ENCODE measurements at regions not wholly inside any gene's neighbourhood (a gene's known extent, or its start where the extent isn't known, plus 50 kb on each side); places are given as distances from the start of the nearest gene placed in this dataset.
"Not testable (repeated sequence)": the region's sequence is repeated elsewhere in the genome, so short reads cannot be mapped to it uniquely, and the experiment has no call there.

DNA sequence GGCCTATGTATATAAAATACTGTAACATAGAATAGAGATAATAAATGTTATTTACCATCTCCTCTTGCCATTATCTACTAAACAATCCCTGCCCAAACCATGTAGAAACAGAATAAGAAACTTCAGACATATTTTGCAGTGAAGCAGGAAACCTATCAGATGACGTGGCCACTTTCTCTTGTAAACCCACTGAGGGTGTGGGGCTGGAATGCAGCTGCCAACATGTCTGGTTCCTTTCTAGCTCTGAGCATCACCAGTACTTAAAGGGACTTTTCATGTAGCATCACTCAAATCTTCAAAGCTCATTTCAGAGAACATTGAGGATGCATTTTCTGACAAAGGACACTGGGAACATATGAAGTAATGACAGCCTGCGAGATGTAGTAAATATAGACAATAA, 251.8 kb downstream of the LPIN1 start:
- DNase-seq: no peak

DNA sequence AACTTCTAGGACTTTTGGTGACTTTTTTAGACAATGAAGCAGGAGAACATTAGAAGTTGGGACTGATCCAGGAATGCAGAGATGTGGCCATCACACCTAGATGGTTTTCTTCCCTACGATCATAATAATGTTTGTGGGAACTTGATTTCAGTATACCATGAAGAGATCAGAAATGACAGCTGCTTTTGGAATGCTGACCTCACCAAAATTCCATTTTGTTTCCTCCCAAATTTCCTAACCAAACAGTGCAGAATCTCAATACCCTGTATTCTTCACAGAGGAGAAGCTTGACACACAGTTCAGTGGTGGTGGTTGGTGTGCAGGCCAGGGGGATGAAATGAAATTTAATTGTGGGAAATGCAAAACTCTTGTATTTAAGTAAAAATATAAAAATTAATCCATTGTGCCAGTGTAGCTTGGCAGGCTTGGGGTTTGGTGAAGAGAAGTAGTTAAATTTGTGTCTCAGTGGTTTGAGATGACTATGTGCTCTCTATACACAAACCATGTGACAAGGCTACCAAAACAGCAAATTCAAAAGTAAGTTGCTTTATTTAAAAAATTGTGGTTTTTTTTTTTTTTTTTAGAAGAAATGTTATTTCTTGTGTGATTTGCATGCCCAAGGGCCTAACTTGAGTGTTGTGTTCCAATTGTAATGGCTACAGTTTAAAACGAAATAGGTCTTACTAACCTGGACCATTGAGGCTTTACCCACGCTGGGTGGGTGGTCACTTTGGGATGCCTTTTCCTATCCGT, 252.4 kb downstream of the LPIN1 start:
- no peak for DNase-seq

- no peak for DNase-seq
These were observed 255.2 kb downstream of the LPIN1 start for GRCh38 chr2:12001621-12002020.

GRCh38 chr2:12002215-12002614, 255.8 kb downstream of the LPIN1 start:
- no peak for DNase-seq

- no peak for DNase-seq
These were observed 258.3 kb downstream of the LPIN1 start for GRCh38 chr2:12004713-12005112.

DNA sequence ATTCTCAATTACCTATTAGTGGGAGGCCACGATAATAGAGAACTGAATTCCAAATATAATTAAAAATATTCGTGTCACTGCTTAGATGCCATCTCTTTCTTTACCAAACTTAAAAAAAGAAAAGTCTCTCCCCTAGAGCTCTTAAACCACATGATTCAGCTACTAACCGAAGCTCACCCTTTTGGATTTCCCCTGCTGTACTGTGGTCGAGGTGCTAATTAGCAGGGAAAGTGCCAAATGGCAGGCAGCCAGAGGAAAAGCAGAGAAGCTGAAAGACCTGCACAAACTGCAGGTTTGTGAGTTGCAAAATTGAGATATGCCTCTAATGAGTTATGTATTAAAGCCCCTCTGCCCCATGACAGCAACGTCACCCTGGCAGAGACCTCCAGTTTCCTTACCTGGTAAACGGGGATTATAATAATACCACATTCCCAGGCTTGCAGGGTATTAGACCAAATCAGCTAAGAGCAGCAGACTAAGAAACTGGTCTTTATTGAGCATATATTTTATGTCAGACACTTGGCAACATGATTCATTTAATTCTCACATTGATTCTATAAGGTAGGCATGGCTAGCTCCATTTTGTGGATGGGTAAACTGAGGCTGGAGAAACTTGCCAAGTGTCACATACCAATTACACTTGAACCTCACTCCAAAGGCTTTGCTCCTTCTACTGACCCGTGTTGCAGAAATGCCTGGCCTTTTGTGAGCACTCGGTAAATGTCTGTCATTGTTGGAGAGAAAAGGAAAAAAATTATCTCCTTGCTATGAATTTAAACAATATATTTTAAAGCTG, 259.7 kb downstream of the LPIN1 start:
- no peak for DNase-seq

GRCh38 chr2:12006850-12007249, 260.4 kb downstream of the LPIN1 start:
- DNase-seq: no peak

GRCh38 chr2:12007282-12007681, 260.9 kb downstream of the LPIN1 start:
- no peak for DNase-seq

DNA sequence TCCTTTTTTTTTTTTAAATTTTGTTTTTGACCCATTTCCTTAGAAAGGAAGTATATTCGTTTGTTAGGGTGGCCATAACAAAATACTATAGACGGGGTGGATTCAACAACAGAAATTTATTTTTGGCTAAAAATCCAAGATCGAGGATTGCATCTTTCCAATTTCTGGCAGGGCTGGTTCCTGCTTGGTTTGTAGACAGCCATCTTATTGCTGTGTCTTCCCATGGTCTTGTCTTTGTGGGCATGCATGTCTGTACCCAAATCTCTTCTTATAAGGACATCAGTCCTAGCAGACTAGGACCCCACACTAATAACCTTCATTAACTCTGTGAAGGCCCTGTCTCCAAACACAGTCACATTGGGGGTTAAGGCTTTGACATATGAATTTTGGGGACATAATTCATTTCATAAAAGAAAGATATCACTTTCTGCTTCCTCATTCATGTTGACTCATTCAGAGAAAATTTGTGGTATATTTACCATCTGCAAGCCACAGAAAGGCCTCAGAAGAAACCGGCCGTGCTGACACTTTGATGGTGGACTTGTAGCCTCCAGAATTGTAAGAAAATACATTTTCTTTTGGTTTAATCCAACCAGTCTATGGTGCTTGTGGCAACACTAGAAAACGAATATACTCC, 262.1 kb downstream of the LPIN1 start:
- no peak for DNase-seq

- DNase-seq: no peak
These were observed 263.0 kb downstream of the LPIN1 start for GRCh38 chr2:12009323-12009905.

GRCh38 chr2:12010059-12010458, 263.6 kb downstream of the LPIN1 start:
- no peak for DNase-seq

GRCh38 chr2:12010779-12011178, 264.3 kb downstream of the LPIN1 start:
- no peak for DNase-seq

GRCh38 chr2:12014088-12014960, 267.9 kb downstream of the LPIN1 start:
- no peak for DNase-seq

- DNase-seq: no peak
These were observed 271.2 kb downstream of the LPIN1 start for GRCh38 chr2:12017499-12018157.

GRCh38 chr2:12018726-12019125, 272.3 kb downstream of the LPIN1 start:
- not testable (repeated sequence) for DNase-seq

DNA sequence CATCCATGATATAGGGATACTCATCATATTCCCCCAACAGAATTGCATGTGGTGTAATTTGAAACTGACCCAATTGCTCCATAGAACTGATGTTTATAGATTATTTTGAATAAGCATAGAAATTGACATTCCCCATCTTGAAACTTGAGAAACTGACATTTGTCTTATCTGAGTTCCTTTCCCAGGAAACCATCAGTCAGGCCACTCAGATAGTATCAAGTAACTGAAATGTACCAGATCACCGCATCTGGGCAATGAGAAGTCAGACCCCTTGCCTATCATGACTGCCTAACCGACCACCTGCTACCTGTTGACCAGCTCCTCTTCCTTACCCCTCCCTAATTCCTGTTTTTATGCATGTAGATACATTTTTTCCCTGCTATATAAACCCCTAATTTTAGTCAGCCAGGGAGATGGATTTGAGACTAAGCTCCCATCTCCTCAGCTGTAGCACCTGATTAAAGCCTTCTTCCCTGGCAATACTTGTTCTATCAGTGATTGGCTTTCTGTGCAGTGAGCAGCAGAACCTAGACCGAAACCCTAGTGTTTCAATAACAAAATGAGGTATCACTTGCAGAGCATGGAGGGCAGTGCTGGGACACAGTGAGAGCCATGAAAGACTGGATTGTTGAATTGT, 274.5 kb downstream of the LPIN1 start:
- no peak for DNase-seq

GRCh38 chr2:12024197-12024907, 277.9 kb downstream of the LPIN1 start:
- DNase-seq: not testable (repeated sequence)

DNA sequence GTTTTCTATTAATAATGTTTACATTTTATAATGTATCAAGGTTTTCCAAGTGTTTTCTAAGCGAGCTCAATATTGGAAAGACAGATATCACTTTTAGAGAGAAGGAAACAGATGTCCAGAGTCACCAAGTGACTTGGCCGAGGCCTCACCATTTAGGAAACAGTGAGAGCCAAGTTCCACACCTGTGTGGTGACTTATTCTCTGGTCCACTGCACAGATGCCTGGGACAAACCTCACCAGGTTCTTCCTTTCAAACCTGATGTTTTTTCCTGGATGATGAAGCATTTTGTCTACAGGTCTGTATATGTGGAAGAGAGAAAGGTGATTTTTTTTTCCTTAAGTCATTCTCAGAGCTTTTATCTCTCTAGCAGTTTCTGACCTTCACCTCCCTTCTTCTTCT, 280.7 kb downstream of the LPIN1 start:
- no peak for DNase-seq

DNA sequence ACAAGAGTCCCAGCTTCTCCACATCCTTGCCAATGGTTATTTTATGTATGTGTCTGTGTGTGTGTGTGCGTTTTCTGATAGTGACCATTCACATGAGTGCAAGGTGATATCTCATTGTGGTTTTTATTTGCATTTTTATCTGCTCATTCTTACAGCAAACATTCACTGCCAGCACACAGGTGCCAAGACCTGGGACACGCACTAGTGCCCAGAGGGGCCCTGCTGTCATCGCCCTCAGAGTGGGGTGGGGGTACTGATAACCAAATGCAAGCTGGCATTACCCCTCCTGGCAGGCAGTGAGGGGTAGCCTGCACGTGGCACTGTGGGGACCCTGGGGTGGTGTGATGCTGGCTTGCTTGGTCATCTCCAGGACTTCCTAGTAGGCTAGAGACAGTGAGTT, 285.4 kb downstream of the LPIN1 start:
- DNase-seq: no peak

GRCh38 chr2:12032398-12032797, 286.0 kb downstream of the LPIN1 start:
- no peak for DNase-seq

GRCh38 chr2:12032975-12033374, 286.5 kb downstream of the LPIN1 start:
- DNase-seq: no peak

Measured in NCI-H1930 (cell line).